GM19468 (cell line): ENCODE measurements at regions not wholly inside any gene's neighbourhood (a gene's known extent, or its start where the extent isn't known, plus 50 kb on each side); places are given as distances from the start of the nearest gene placed in this dataset.
"Not testable (repeated sequence)": the region's sequence is repeated elsewhere in the genome, so short reads cannot be mapped to it uniquely, and the experiment has no call there.

Source experiments
- ATAC-seq: cut with Tn5 transposase; IDR thresholded peaks from one replicate; pipeline ENCODE4 v1.9.1; 2021; ENCODE audit warnings: mild to moderate bottlenecking, moderate library complexity, moderate number of reproducible peaks; ENCODE audit not compliant: unreplicated experiment; ENCODE audit errors: extremely low read depth

DNA sequence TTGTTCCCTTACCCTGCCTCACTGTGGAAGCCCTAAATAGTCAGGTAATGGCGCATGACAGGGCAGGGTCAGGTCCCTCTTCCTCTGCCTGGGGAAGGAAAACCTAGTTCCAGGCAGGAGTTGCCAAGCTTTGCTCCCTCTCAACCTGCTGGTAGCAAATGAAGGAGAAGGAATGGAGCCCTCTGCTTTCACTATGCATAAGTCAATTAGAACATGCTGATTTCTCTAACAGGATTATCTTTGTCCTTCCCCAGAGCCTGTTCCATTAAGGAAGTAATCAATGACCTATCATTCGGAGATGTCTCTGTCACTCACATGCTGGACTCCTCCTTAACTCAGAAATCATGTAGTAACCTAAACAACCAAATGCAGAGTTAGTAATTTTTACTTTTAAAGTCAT, 161.8 kb upstream of the NFIA start:
- no peak for ATAC-seq

DNA sequence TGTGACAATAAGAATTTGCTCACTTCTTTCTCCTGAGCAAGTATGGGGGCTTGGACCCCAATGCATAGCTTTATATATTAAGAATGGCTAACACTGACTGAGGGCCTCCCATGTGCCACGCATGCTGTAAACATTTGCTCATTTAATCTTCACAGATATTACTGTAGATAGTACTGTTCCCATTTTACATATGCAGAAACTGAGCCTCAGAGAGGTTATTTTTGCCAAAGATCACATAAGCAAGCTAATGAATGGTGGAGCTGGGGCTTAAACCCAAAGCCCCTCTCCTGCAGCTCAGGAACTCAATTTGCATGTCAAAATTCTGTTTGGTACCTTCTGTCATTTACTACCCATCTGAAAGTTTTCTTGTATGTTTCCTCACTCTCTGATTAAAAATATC, 163.5 kb upstream of the NFIA start:
- no peak for ATAC-seq

DNA sequence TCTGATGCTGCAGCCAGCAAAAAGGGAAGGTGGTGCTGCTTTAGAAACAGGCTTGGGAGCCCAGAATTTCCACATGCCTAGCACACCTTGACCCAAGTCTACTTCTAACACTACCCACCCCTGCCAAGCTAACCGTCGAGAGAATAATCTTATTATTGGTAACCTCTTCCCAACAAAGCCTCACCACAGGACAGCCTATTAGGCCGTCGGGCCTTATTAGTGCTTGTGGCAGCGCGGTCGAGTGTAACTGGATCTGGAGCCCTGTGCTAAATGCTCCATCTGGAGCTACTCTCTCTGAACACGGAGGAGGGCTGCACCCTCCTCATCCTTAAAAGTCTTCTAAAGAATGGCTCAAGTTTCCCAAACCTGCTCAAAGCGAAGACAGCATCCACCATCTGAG, 165.5 kb upstream of the NFIA start:
- ATAC-seq, result no peak

DNA sequence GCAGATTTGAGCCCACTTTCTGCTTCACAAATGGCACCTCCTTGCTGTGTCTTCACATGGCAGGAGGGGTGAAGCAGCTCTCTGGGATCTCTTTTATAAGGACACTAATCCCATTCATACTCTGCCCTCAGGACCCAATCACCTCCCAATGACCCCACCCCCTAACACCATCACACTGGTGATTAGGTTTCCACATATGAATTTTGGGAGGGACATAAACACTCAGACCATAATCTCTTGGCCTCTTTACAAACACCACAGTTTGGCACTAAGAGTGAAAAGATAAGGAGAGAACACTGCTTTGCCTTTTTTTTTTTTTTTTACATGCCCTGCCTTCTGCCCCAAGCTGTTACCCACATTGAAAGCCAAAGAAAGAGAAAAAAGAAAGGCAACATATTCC, 166.2 kb upstream of the NFIA start:
- ATAC-seq, result no peak

DNA sequence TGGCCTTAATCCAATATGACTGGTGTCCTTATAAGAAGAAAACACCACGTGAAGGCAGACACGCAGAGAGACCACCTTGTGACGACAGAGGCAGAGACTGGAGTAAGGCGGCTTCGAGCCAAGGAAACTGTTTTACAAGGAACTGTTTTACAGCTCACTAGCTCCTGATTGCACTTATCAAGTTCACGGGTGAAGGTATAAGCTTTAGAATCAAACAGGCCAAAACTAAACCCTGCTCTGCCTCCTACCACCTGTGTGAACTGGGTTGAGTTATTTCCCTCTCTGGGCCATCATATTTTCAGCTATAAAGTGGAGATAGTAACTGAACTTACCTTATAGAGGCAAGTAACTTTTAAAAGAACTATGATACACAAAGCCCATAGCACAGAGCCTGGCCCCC, 166.9 kb upstream of the NFIA start:
- ATAC-seq, result no peak

DNA sequence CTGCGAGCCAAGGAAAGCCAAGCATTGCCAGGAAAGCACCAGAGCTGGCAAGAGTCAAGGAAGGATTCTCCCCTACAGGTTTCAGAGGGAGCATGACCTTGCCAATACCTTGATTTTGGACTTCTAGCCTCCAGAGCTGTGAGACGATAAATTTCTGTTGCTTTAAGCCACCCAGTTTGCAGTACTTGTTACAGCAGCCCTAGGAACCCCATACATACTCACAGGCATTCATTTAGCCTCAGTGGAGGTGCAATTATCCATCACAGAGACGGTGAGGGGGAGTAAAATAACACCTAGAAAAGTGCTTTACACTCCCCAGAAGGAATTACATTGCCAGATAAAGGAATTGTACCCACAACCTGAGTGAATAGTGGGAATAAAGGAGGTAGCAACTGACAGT, 167.4 kb upstream of the NFIA start:
- no peak for ATAC-seq

DNA sequence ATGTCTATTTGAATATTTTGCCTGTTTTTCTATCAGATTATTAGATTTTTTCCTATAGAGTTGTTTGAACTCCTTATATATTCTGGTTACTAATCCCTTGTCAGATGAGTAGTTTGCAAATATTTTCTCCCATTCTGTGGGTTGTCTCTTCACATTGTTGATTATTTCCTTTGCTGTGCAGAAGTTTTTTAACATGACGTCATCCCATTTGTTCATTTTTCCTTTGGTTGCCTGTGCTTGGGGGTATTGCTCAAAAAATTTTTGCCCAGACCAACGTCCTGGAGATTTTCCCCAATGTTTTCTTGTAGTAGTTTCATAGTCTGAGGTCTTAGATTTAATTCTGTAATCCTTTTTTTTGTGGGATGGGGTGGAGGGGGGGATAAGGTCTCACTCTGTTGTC, 168.7 kb upstream of the NFIA start:
- ATAC-seq, result not testable (repeated sequence)

DNA sequence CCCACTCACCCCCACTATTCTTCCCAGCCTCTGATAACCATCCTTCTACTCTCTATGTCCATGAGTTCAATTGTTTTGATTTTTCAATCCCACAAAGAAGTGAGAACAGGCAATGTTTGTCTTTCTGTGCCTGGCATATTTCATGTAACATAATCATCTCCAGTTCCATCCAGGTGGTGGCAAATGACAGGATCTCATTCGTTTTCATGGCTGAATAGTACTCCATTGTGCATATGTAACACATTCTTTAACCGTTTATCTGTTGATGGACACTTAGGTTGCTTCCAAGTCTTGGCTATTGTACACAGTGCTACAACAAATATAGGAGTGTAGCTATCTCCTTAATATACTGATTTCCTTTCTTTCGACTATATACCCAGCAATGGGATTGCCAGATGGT, 169.3 kb upstream of the NFIA start:
- ATAC-seq, result no peak

DNA sequence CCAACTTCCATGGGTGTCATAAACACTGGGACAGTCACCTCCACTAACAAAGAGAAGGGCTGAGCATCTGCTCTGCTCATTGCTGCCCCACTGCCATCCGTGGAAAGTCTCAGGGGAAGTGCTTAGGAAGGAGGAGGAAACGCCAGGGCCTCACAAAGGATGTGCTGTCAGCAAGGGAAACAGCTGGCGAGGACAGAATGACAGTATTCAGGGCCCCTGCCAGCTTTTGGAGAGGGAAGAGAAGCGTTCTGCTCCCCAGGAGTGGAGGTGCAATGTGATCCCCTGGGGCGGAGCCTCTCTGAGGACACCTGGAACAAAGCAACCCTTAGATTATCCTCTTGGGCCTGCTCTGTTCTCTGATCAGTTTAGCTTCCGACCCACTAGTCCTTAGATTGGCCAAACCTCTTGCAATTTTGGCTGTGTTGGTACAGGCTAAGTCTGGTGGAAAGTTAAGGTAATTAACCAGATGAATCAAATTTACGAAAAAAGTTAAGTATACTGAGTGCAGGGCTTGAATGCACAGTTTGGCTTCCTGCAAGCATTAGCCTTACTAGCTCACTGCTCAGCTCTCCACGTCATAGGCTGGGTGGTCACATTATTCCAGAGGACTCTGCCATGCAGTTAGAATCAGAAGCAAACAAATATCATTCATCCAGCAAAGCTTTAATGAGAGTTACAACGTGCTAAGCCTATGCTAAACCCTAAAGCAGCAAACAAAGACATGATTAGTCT, 170.2 kb upstream of the NFIA start:
- ATAC-seq, result no peak

DNA sequence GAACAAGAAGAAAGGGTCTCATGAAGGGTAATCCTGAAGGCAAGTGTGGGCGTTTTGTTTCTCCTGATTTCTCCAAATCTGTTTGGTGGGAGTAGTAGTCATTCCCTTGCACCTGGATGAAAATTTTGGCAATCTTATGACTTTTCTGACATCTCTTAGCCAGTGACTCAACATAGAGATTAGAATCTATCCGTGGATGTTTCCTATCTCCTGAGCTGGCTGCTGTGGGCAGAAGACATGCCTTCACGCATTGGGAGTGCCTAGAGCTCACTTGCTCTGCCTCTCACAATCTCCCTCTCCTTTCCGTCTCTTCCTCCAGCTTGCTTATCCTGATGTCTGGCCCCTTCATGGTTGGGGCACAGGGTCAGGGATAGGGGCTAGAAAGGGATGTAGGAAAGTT, 174.2 kb upstream of the NFIA start:
- no peak for ATAC-seq

DNA sequence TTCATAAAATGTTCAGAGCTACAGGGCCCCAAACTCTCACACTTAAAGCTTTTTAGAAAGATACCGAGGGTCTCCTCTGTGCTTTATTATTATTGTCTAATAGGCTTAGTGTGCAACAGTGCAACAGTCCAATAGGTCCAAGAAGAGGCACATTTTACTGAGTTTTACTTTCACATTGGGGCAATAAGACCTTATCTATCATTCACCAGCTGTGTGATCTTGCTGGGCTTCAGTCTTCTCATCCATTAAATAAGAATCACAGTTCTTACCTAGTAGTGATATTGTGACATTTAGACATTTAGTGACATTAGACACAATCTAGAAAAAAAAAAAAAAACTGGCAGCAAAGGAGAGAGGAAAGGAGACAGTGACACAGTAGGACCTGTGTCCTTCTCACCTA, 175.8 kb upstream of the NFIA start:
- no peak for ATAC-seq

DNA sequence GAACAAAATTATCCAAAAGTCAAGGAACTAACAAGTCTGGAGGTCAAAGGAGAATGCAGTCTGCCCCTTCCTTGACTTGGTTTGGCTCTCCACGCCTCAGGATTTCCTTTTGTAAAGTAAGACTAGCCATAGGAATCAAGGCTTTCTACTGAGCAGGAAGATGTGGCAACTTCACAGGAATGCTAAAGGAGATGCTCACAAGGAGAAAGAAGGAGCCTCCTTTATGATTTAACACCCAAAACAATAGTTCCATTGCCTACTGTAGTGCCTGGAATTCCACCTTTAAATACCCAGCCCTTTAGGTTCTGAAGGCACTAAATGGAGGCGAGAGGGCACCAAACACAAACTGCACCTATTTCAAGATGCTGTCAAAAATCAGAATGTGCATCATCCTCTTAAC, 176.3 kb upstream of the NFIA start:
- ATAC-seq, result no peak

DNA sequence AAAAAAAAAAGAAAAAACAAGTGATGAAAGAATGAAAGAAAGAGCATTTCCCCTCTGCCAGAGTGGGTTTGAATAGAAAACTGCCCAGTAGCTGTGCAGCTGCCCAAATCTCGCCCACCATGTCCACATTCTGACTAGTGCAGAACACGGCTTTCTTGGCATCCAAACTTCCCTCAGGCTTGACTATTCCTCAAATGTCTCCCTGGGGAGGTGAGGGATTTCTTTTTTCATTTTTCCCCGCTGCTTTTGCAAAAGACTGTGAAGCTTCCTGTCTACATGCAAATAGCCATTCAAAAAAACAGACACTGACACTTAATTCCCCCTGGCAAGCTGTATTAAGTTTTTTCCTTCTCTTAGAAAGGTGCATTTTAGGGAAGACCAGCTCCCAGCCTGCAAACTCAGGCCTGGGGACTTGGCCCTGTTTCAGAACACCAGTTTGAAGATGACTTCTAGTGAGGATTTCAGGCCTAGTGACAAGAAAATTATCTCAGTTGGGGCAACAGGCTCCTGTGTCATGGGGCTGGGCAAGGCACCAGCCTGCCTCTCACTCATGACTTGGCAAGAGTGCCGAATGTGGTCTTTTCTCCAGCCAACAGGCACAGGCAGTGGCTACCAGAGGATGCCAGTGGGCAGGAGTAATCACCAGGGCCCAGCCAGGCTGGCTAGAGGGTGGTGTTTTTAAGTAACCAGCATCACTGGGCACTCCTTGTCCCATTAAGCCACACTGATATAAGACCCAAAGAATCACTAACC, 178.1 kb upstream of the NFIA start:
- no peak for ATAC-seq

DNA sequence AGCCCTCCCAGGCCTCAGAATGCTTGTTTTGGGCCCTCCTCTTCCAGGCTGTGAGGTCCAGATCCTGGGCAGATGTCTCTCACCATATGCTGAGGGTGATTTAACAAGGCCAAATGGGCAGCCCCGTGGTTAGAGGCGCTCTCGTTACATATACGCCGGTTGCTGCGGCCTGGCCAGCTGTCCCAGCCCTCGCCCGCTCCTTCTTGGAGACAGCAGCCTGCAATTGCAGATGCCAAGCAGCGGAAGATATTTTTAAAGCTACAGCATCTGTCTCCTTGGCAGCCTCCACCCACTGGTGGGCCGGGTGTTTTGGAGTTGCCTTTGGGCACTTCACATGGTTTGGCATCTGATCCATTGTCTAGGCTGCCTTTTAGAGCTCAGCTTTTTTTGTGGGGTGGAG, 178.8 kb upstream of the NFIA start:
- ATAC-seq, result no peak

DNA sequence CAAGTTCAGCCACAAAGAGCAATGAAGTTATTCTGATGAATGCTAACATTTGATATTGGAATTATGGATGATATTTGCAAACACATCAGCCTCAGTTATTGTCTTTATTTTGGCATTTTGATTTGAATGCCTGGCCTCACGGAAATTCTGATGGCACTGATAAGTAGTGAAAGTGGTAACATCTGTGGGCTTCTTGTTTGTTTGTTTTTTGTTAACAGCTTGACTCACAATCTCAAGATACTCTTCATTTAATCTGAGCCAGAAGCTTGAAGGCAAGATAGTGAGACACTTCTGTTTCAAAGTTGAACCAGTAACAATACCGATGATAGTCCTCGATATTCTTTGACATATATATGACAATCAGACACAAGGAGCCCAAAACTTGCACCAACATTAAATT, 182.9 kb upstream of the NFIA start:
- ATAC-seq, result no peak

DNA sequence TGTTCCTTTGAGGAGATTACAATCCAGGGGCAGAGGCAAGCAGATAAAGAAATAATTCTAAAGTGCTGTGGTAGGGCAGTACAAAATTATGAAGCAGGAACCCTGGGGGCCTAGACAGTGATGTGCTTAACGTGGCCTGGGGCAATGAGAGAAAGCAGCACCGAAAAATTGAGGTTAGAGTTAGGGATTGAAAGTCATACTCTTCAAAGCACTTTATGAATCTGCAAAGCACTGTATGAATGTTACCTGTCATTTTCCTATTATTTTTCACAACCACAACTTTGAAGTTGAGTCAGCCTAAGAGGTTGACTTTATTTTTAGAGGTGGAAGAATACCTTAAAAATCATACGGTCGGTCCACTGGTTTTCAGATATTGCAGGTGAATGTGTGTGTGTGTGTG, 183.4 kb upstream of the NFIA start:
- no peak for ATAC-seq

DNA sequence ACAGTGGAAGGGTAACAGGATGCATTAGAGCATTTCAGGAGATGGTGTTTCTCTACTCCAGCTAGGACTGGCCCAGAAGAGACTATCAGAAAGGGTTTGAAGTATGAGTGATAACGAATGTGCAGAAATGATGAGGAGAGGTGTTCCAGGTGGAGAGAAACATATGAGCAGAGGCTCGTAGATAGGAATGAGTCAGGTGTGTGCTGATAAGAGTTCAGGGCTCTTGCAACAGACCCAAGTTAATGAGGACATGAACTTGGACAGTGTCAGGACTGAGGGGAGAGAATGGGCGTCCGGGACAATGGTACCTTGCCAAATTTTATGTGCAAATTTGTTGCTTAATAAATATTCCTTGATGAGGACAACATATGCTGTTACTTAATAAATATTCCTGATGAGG, 183.9 kb upstream of the NFIA start:
- no peak for ATAC-seq

DNA sequence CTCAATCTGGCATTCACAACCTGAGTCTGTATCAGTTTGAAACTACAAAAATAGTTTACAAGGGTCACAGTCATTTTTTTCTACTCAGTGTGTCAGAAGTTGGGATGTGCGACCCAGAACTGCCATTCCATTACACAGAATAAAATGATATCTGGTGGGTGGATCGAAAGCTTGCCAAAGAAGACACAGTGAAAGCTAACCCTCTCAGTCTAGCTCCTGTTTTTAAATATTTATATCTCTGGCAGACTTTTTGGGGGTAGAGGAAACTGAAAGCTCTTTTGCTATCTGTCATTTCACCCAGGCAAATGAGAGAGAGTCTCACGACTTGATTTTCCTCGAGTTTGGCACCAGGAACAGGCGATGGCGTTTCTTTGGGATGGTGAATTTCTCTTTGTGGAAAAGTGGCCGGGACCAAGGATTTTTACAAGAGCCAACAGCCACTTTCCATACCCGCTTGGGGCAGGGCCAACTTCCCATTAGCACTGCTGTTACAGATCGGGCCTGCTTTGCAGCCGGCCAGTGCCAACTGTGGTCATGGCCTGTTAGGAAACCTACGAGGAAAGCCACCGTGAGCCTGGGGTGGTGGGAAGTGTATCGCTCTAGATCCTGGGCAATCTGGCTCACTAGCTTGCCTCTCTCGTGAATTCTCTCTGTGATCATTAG, 185.5 kb upstream of the NFIA start:
- ATAC-seq, result no peak

DNA sequence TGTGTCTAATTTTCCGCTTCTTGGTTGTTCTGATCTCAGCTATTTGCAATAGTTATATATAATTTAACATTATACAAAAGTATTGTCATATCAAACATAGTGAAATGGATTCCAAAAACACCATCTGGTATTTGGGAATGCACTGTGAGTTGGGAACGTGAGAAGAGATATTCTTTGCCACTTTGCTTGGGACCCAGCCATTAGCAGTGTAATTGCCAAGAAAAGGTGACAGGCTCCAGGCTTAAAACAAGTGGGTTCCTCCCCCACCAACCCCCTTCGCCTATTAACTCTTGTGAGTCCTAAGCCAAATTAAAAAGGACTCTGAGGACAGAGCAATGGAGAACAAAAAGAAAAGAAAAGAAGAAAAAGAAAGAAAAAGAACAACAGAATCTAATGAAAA, 186.7 kb upstream of the NFIA start:
- ATAC-seq, result no peak

DNA sequence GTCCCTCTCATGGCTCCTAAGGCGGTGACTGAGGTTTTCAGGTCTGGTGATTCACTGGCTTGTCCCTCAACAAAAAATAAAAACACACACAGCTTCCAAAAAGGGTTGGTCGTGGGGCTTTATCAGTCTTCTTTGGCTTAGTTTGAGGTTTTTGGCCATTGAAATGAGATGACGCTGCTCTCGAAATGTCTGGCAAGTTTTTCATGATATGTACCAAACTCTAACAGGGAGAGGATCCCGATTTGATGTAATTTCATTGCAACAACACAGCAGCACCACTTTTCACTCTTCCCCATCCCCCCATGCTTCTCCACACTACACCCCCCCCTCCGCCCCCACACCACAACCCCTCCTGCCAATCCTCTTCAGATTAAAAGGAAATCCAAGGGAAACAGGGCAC, 187.1 kb upstream of the NFIA start:
- no peak for ATAC-seq

DNA sequence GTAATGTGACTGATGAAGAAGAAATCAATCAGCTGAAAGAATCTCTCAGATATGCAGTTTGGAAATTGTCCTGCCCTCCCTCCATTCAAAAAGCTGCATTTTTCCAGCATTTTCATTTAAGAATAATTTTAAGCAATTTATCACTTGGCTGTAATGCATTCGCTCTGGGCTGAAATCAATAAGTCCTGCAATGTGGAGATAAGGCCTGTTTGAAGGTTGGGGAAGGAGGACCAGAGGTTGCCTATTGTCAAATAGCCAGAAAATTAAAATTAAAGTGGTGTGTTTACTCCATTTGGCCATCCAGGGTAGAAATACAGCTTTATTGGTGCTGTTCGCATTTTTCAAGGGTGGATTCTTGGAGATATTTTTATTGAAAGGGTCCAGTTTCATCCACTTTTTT, 187.6 kb upstream of the NFIA start:
- ATAC-seq, result no peak

DNA sequence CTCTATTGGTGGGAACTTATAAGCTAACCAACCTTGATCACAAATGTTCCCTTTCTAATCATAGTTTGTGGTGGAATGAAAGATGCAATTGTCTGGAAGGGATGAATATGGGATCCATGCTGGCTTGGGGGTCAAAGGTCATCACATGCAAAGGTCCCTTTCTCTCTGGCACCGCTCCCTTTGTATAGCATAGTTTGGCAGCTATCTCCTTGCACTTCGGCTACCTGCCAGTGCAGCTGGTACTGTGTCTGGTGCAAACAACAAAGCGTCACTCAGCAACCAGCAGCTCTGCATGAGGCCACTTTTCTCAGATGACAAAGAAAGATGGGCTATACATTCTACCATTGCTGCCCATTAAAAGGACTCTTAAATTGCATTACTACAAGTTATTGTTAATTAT, 188.2 kb upstream of the NFIA start:
- no peak for ATAC-seq
